ENCODE measurements at regions not wholly inside any gene's neighbourhood (a gene's known extent, or its start where the extent isn't known, plus 50 kb on each side); places are given as distances from the start of the nearest gene placed in this dataset.
A peak's percentile ranks its signal among the peaks of the same experiment; 100 is the strongest.

GRCh38 chr2:217242947-217243346, 383.1 kb upstream of the TNP1 start:
- TF ChIP-seq CTCF (IDR thresholded peaks at IDR 0.05), result no peak
- H3K27ac ChIP-seq, result no peak overlapping the region
- DNase-seq (ENCODE audit: low spot score), result no peak
- H3K4me3 ChIP-seq, result no peak overlapping the region

- DNase-seq (ENCODE audit: low spot score), result no peak
- H3K27ac ChIP-seq, result no peak overlapping the region
- no peak for TF ChIP-seq CTCF (IDR thresholded peaks at IDR 0.05)
- no peak overlapping the region for H3K4me3 ChIP-seq
These were observed 371.9 kb upstream of the TNP1 start for GRCh38 chr2:217231724-217232123.

DNA sequence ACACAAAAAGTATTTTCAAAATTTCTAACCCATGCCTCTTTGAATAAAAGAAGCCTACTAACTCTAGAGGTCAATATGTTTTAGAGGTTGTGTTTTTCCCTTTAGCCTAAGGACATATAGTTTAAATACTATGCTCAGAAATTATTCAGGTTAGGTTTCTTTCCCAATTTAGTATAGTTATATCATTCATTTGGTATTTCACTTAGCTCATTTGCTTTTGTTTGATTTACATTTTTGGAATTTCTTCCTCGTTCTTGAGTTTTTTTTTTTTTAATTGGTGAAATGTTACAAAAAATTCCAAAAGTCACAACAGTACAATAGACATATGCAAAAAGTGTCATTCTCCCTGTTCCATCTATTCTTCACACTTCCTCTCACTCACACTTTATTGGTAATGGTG, 371.3 kb upstream of the TNP1 start:
- no peak for TF ChIP-seq CTCF (IDR thresholded peaks at IDR 0.05)
- Histone ChIP-seq H3K4me3 (no peak overlapping the region), H3K27ac (no peak overlapping the region)
- DNase-seq (ENCODE audit: low spot score), result no peak

DNA sequence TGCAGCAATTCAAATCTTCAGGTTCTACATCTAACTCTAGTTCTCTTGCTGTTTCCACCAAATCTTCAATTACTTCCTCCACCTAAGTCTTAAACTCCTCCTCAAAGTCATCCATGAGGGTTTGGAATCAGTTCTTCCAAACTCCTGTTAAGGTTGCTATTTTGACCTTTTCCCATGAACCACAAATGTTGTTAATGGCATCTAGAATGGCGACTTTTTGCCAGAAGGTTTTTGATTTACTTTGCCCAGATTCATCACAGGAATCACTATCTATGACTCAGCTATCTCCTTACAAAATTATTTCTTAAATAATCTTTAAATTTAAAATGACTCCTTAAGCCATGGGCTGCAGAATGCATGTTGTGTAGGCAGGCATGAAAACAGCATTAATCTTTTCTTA, 368.9 kb upstream of the TNP1 start:
- Histone ChIP-seq H3K27ac (no peak overlapping the region), H3K4me3 (no peak overlapping the region)
- DNase-seq (ENCODE audit: low spot score), result no peak
- TF ChIP-seq CTCF (IDR thresholded peaks at IDR 0.05), result no peak

DNA sequence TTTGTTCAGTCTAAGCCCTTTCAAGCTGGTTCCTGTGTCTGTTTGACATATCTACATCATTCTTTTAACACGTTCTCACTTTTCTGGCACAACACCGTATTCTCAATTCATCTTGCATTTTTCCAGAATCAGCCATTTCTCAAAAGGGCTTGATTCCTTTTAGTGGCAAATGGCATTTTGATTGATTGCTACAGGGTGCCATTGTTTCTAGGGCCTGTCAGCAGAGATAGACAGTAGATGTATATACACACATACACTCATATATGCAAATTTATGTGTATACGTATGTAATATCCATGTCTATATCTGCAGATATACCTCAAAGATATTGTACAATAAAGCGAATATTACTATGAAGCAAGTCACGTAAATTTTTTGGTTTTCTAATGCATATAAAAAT, 367.9 kb upstream of the TNP1 start:
- no peak for TF ChIP-seq CTCF (IDR thresholded peaks at IDR 0.05)
- Histone ChIP-seq H3K27ac (no peak overlapping the region), H3K4me3 (no peak overlapping the region)
- no peak for DNase-seq (ENCODE audit: low spot score)

GRCh38 chr2:217225596-217225995, 365.7 kb upstream of the TNP1 start:
- no peak for TF ChIP-seq CTCF (IDR thresholded peaks at IDR 0.05)
- no peak overlapping the region for H3K4me3 ChIP-seq
- no peak overlapping the region for H3K27ac ChIP-seq
- DNase-seq (ENCODE audit: low spot score), result no peak

GRCh38 chr2:217223222-217223930, 363.5 kb upstream of the TNP1 start:
- Histone ChIP-seq H3K4me3 (no peak overlapping the region), H3K27ac (peak overlapping the region; percentile 44 to 58)
- no peak for TF ChIP-seq CTCF (IDR thresholded peaks at IDR 0.05)
- DNase-seq (ENCODE audit: low spot score), result no peak

Measured in coronary artery (tissue), 2 donors.